ENCODE measurements at regions not wholly inside any gene's neighbourhood (a gene's known extent, or its start where the extent isn't known, plus 50 kb on each side); places are given as distances from the start of the nearest gene placed in this dataset.

DNA sequence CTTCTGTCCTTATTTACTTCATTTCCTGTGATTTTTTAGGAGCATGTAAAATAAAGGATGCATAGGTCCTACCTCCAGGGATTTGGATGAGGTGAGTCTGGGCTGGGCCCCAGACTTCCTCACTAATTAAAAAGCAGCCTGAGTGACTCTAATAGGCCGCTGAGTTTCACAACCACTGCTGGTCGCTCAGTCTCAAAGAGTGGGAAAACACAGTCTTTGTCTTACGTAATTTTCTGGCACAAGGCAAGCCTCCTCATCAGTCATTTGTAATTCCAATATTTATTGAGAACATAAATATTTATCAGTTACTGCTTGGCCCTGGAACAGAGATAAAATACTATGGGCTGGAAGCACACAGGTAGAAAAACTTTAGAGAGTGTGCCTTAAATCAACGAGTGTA, 195.4 kb upstream of the RUNX1 start:
- TF ChIP-seq, protein P1, sequence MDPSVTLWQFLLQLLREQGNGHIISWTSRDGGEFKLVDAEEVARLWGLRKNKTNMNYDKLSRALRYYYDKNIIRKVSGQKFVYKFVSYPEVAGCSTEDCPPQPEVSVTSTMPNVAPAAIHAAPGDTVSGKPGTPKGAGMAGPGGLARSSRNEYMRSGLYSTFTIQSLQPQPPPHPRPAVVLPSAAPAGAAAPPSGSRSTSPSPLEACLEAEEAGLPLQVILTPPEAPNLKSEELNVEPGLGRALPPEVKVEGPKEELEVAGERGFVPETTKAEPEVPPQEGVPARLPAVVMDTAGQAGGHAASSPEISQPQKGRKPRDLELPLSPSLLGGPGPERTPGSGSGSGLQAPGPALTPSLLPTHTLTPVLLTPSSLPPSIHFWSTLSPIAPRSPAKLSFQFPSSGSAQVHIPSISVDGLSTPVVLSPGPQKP (IDR thresholded peaks at IDR 0.05; ENCODE audit: low read depth, low read length), result no peak
- TF ChIP-seq, protein P2, sequence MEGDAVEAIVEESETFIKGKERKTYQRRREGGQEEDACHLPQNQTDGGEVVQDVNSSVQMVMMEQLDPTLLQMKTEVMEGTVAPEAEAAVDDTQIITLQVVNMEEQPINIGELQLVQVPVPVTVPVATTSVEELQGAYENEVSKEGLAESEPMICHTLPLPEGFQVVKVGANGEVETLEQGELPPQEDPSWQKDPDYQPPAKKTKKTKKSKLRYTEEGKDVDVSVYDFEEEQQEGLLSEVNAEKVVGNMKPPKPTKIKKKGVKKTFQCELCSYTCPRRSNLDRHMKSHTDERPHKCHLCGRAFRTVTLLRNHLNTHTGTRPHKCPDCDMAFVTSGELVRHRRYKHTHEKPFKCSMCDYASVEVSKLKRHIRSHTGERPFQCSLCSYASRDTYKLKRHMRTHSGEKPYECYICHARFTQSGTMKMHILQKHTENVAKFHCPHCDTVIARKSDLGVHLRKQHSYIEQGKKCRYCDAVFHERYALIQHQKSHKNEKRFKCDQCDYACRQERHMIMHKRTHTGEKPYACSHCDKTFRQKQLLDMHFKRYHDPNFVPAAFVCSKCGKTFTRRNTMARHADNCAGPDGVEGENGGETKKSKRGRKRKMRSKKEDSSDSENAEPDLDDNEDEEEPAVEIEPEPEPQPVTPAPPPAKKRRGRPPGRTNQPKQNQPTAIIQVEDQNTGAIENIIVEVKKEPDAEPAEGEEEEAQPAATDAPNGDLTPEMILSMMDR (IDR thresholded peaks at IDR 0.05), result no peak
- TF ChIP-seq HDAC2 (IDR thresholded peaks at IDR 0.05), result no peak
- TF ChIP-seq RNF2 (IDR thresholded peaks at IDR 0.05; ENCODE audit: borderline replicate concordance, low read depth), result no peak

Data from A549 (cell line).